Loucy (cell line): ENCODE measurements at regions not wholly inside any gene's neighbourhood (a gene's known extent, or its start where the extent isn't known, plus 50 kb on each side); places are given as distances from the start of the nearest gene placed in this dataset.

Experiments used
- EZH2phosphoT487 ChIP-seq: fragments of 200-600 bp; IDR thresholded peaks from 2 replicates; pipeline ENCODE4 v1.6.1; 2018; ENCODE audit warnings: antibody characterized with exemption, mild to moderate bottlenecking, moderate library complexity, borderline replicate concordance
- TF ChIP-seq, protein P1 (sequence below): fragments of 200-600 bp; sonication (generic); conservative IDR thresholded peaks from 2 replicates; pipeline ENCODE4 v1.5.1; 2014; ENCODE audit warnings: mild to moderate bottlenecking, antibody characterized with exemption, low read length

GRCh38 chr13:44790289-44790688 is 199.0 kb downstream of the NUFIP1 start:
- TF ChIP-seq EZH2phosphoT487: no peak
- TF ChIP-seq, protein P1, sequence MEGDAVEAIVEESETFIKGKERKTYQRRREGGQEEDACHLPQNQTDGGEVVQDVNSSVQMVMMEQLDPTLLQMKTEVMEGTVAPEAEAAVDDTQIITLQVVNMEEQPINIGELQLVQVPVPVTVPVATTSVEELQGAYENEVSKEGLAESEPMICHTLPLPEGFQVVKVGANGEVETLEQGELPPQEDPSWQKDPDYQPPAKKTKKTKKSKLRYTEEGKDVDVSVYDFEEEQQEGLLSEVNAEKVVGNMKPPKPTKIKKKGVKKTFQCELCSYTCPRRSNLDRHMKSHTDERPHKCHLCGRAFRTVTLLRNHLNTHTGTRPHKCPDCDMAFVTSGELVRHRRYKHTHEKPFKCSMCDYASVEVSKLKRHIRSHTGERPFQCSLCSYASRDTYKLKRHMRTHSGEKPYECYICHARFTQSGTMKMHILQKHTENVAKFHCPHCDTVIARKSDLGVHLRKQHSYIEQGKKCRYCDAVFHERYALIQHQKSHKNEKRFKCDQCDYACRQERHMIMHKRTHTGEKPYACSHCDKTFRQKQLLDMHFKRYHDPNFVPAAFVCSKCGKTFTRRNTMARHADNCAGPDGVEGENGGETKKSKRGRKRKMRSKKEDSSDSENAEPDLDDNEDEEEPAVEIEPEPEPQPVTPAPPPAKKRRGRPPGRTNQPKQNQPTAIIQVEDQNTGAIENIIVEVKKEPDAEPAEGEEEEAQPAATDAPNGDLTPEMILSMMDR: no peak
